Effector memory CD4-positive, alpha-beta T cell (primary cell): ENCODE measurements at regions not wholly inside any gene's neighbourhood (a gene's known extent, or its start where the extent isn't known, plus 50 kb on each side); places are given as distances from the start of the nearest gene placed in this dataset.
"Not testable (repeated sequence)": the region's sequence is repeated elsewhere in the genome, so short reads cannot be mapped to it uniquely, and the experiment has no call there.

Source experiments
- DNase-seq, 3 donors: peaks; one replicate each; pipeline ENCODE4 v3.0.0-alpha.2; 2020
- H3K27ac ChIP-seq: 2 replicates; pipeline ENCODE4 v1.7.0; 2013; ENCODE audit warnings: mild to moderate bottlenecking, low read length, moderate library complexity; ENCODE audit not compliant: insufficient read depth, poor library complexity, severe bottlenecking
- H3K27me3 ChIP-seq: replicated peaks from 2 replicates; pipeline ENCODE4 v1.7.0; 2013; ENCODE audit warnings: mild to moderate bottlenecking, low read length; ENCODE audit not compliant: insufficient read depth, control insufficient read depth, poor library complexity, severe bottlenecking
- H3K36me3 ChIP-seq: 2 replicates; pipeline ENCODE4 v1.7.0; 2013; ENCODE audit warnings: mild to moderate bottlenecking, low read length, moderate library complexity; ENCODE audit not compliant: control insufficient read depth, insufficient read depth
- H3K4me1 ChIP-seq: 2 replicates; pipeline ENCODE4 v1.7.0; 2013; ENCODE audit warnings: low read length, mild to moderate bottlenecking; ENCODE audit not compliant: control insufficient read depth, insufficient read depth, poor library complexity, severe bottlenecking
- H3K4me3 ChIP-seq: 2 replicates; pipeline ENCODE4 v1.7.0; 2013; ENCODE audit warnings: low read length, low read depth, mild to moderate bottlenecking; ENCODE audit not compliant: insufficient read depth, poor library complexity, severe bottlenecking
- H3K9me3 ChIP-seq: 2 replicates; pipeline ENCODE4 v1.7.0; 2013; ENCODE audit warnings: mild to moderate bottlenecking, low read length, moderate library complexity; ENCODE audit not compliant: control insufficient read depth

GRCh38 chr21:35198565-35198964 lies 149.5 kb upstream of the RUNX1 start:
- H3K27me3 ChIP-seq, result no peaks in the 10 kb centered on the region
- H3K36me3 ChIP-seq, result no peaks in the 10 kb centered on the region
- H3K4me3 ChIP-seq, result no peak overlapping the region
- H3K27ac ChIP-seq, result no peak overlapping the region
- H3K4me1 ChIP-seq, result no peaks in the 10 kb centered on the region
- no peaks in the 10 kb centered on the region for H3K9me3 ChIP-seq
- no peak for DNase-seq

GRCh38 chr21:35197992-35198431 lies 148.9 kb upstream of the RUNX1 start:
- Histone ChIP-seq H3K27ac (no peak overlapping the region), H3K36me3 (no peaks in the 10 kb centered on the region), H3K9me3 (no peaks in the 10 kb centered on the region), H3K4me1 (no peaks in the 10 kb centered on the region), H3K4me3 (no peak overlapping the region), H3K27me3 (no peaks in the 10 kb centered on the region)
- no peak for DNase-seq

DNA sequence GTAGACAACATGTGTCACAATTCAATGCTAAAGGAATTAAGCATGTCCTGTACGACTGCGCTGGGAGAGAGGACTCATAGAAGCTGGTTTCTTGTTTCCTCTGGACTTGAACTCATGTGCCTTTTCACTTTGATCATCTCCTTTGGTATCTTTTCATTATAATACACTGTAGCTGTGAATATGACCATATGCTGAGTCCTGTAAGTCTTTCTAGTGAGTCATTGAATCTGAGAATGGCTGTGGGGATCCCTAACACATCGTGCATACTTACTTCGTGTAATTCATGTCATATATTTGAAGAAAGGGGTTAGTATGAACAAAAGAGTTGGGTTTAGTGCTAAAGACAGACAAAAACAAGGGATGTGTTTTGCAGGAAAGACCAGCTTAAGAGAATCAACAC lies 148.1 kb upstream of the RUNX1 start:
- H3K27me3 ChIP-seq, result no peaks in the 10 kb centered on the region

DNA sequence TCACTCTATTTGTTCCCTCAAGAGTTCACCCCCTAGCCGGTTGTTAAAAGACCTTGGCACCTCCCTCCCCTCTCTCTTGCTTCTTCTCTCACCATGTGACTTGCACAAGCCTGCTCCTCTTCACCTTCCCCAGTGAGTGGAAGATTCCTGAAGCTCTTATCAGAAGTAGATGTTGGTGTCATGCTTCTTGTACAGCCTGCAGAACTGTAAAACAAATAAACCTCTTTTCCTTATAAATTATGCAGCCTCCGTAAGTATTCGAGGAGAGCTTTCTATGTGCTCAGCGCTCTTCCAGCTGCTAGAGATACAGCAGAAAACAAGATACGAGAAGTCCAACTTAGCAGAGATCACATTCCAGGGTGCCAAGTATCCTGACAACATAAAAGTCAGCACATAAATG lies 147.0 kb upstream of the RUNX1 start:
- Histone ChIP-seq H3K36me3 (no peaks in the 10 kb centered on the region), H3K27ac (no peak overlapping the region), H3K4me1 (no peaks in the 10 kb centered on the region), H3K27me3 (no peaks in the 10 kb centered on the region), H3K4me3 (no peak overlapping the region), H3K9me3 (no peaks in the 10 kb centered on the region)
- no peak for DNase-seq

More for the DNA sequence above, 148.1 kb upstream of the RUNX1 start:
- H3K4me1 ChIP-seq, result no peaks in the 10 kb centered on the region
- H3K36me3 ChIP-seq, result no peaks in the 10 kb centered on the region
- H3K27ac ChIP-seq, result no peak overlapping the region
- H3K9me3 ChIP-seq, result no peaks in the 10 kb centered on the region
- H3K4me3 ChIP-seq, result no peak overlapping the region
- DNase-seq, result no peak

DNA sequence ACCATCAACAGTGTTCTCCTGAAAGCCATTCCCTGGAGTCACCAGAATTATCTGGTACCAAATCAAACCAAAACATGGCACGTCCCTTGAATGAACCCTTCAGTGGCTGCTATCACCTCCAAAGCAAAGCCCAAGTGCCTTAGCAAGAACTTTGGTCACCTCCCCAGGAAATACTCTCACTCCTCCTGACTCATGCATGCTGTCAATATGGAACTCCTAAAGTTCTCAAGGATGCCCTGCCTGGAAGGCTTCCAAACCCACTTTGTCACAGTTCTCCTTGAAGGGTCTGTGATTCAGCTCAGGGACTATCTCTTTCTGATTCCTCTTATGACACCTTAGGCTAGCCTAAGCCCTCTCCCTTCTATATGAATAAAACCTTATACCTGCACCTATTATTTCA lies 146.1 kb upstream of the RUNX1 start:
- no peaks in the 10 kb centered on the region for H3K9me3 ChIP-seq
- H3K36me3 ChIP-seq, result no peaks in the 10 kb centered on the region
- no peak overlapping the region for H3K27ac ChIP-seq
- H3K4me1 ChIP-seq, result no peaks in the 10 kb centered on the region
- H3K27me3 ChIP-seq, result no peaks in the 10 kb centered on the region
- DNase-seq, result no peak
- H3K4me3 ChIP-seq, result no peak overlapping the region

GRCh38 chr21:35191754-35192153 lies 142.7 kb upstream of the RUNX1 start:
- Histone ChIP-seq H3K36me3 (no peaks in the 10 kb centered on the region), H3K4me1 (no peaks in the 10 kb centered on the region), H3K9me3 (no peaks in the 10 kb centered on the region), H3K4me3 (no peak overlapping the region), H3K27ac (no peak overlapping the region), H3K27me3 (no peaks in the 10 kb centered on the region)
- DNase-seq, result no peak

GRCh38 chr21:35191128-35191527 lies 142.0 kb upstream of the RUNX1 start:
- H3K4me1 ChIP-seq, result no peaks in the 10 kb centered on the region
- no peak overlapping the region for H3K27ac ChIP-seq
- H3K27me3 ChIP-seq, result no peaks in the 10 kb centered on the region
- H3K4me3 ChIP-seq, result no peak overlapping the region
- no peak for DNase-seq
- H3K36me3 ChIP-seq, result no peaks in the 10 kb centered on the region
- no peaks in the 10 kb centered on the region for H3K9me3 ChIP-seq

GRCh38 chr21:35190201-35190701 lies 141.1 kb upstream of the RUNX1 start:
- H3K27me3 ChIP-seq, result no peaks in the 10 kb centered on the region
- H3K27ac ChIP-seq, result no peak overlapping the region
- H3K4me3 ChIP-seq, result no peak overlapping the region
- no peaks in the 10 kb centered on the region for H3K4me1 ChIP-seq
- DNase-seq, result no peak
- no peaks in the 10 kb centered on the region for H3K36me3 ChIP-seq
- H3K9me3 ChIP-seq, result no peaks in the 10 kb centered on the region

DNA sequence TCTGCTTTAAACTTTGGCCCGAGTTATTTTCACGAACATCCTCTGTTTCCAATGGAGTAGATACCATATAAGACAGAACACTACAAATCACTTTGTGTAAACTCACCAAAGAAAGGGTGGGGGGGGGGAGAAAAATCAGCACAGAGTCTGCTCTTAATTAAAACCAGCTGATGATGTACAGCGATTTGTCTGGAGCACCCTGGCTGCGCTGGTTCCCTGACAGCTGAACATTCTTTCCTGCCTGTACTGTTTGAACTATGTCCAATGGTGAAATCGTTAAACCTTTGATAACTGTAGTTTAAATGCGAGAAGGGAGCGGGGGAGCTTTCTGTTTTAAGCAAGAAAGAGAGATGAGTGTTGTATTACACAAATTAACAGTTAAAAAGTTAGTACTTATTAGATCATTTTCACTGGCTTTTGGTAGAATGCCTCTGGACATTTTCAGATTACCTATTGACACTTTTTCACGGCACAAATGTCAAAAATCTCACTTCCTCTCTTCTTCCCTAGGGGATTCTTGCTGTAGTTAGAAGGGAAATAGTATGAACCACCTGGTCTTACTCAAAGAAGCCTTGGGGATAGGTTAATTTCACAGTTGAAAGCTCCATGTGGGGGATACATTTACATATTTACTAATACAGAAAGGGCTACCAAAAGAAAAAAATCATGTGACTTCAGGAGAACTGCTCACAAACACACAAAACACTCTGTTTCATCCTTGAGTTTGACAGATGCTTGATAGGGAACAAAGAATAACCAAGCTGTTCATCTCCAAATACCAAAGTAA lies 140.2 kb upstream of the RUNX1 start:
- Histone ChIP-seq H3K36me3 (no peaks in the 10 kb centered on the region), H3K4me1 (no peaks in the 10 kb centered on the region), H3K4me3 (no peak overlapping the region), H3K9me3 (no peaks in the 10 kb centered on the region), H3K27ac (no peak overlapping the region), H3K27me3 (no peaks in the 10 kb centered on the region)
- no peak for DNase-seq

- not testable (repeated sequence) for H3K36me3 ChIP-seq, DNase-seq, H3K4me1 ChIP-seq, H3K27me3 ChIP-seq, H3K27ac ChIP-seq, H3K4me3 ChIP-seq, H3K9me3 ChIP-seq
Observed at GRCh38 chr21:35183389-35183788, 134.3 kb upstream of the RUNX1 start.
